K562 (cell line): ENCODE measurements at regions not wholly inside any gene's neighbourhood (a gene's known extent, or its start where the extent isn't known, plus 50 kb on each side); places are given as distances from the start of the nearest gene placed in this dataset.

Experiments used
- ATAC-seq: fragments of 200-7000 bp; cut with Tn5 transposase; 3 replicates; pipeline ENCODE4 v1.9.1; 2020; ENCODE audit warnings: moderate library complexity
- BruUV-seq: library from RNA; stranded (reverse); fragments of 400-500 nt; replicated peaks from 2 replicates; lab custom pipeline; 2021; lab: Mats Ljungman, UMichigan
- CTCF ChIA-PET: fragments of 300-600 bp; formaldehyde crosslinking; extraction: SDS; loops from one replicate; lab custom pipeline; 2021; ENCODE audit warnings: low intra/inter-chr PET ratio; lab: Yijun Ruan, JAX
- POLR2A ChIA-PET: fragments of 300-600, 350-650 bp; sonication (Branson Sonifier 250); formaldehyde crosslinking; extraction: SDS; loops from one replicate; lab custom pipeline; 2021; ENCODE audit warnings: antibody characterized with exemption, inconsistent platforms; lab: Yijun Ruan, JAX
- DNase-seq, 4 experiments: peaks; one replicate each; pipeline versions ENCODE4 v3.0.0 to v3.0.0-alpha.2; 2011 to 2018; ENCODE audit warnings: low spot score in 3 of 4, mixed read lengths in 3 of 4; ENCODE audit errors: extremely low read depth in 1 of 4
- FAIRE-seq: peaks from 2 replicates; lab custom pipeline; 2011; peaks lifted over from hg19 to GRCh38; lab: Jason Lieb, UNC
- H2AFZ ChIP-seq: 2 replicates; pipeline ENCODE4 v1.6.0; 2011; ENCODE audit warnings: low read depth, low read length, control low read depth, inconsistent platforms
- H3K27ac ChIP-seq: fragments of 200-600 bp; 3 replicates; pipeline ENCODE4 v1.8.0; 2011; ENCODE audit warnings: low read depth, mild to moderate bottlenecking, control low read depth, inconsistent platforms, low read length, moderate library complexity, mixed read lengths; ENCODE audit errors: extremely low read depth
- H3K27me3 ChIP-seq, 2 experiments: fragments of 300-600 bp in 1 of 2; 2 replicates in 1 of 2; 3 replicates in 1 of 2; pipeline versions ENCODE4 v1.6.0 to v1.8.0; 2011; ENCODE audit warnings: inconsistent platforms in 2 of 2, low read length in 2 of 2, mild to moderate bottlenecking in 1 of 2, mixed read lengths in 1 of 2, moderate library complexity in 1 of 2; ENCODE audit not compliant: control insufficient read depth in 2 of 2, insufficient read depth in 2 of 2
- H3K36me3 ChIP-seq: fragments of 300-600 bp; 3 replicates; pipeline ENCODE4 v1.8.0; 2011; ENCODE audit warnings: mild to moderate bottlenecking, low read length, inconsistent platforms; ENCODE audit not compliant: control insufficient read depth, insufficient read depth
- H3K4me1 ChIP-seq, 2 experiments: fragments of 200-600 bp in 1 of 2; replicated peaks in 1 of 2; 2 replicates in 1 of 2; 3 replicates in 1 of 2; pipeline versions ENCODE4 v1.5.1 to v1.8.0; 2011; ENCODE audit warnings: inconsistent platforms in 2 of 2, low read length in 2 of 2, mild to moderate bottlenecking in 1 of 2, mixed read lengths in 1 of 2, moderate library complexity in 1 of 2; ENCODE audit not compliant: control insufficient read depth in 2 of 2, insufficient read depth in 2 of 2
- H3K4me2 ChIP-seq: 2 replicates; pipeline ENCODE4 v1.6.1; 2011; ENCODE audit warnings: low read length, control low read depth, inconsistent platforms, mixed read lengths; ENCODE audit not compliant: insufficient read depth
- H3K4me3 ChIP-seq: fragments of 200-600 bp; sonication (generic), shearing (Covaris generic); 2 replicates; pipeline ENCODE4 v1.5.1; 2016; ENCODE audit warnings: control low read depth, inconsistent platforms
- H3K79me2 ChIP-seq: fragments of 200-600 bp; 3 replicates; pipeline ENCODE4 v1.8.0; 2011; ENCODE audit warnings: low read length, inconsistent platforms; ENCODE audit not compliant: control insufficient read depth, insufficient read depth
- H3K9ac ChIP-seq, 2 experiments: 2 replicates each; pipeline versions ENCODE4 v1.6.0 to v1.6.1; 2011; ENCODE audit warnings: low read depth in 2 of 2, low read length in 2 of 2, control low read depth in 1 of 2, inconsistent platforms in 1 of 2, mild to moderate bottlenecking in 1 of 2, mixed read lengths in 1 of 2; ENCODE audit not compliant: insufficient read depth in 1 of 2
- H3K9me1 ChIP-seq: one replicate; pipeline ENCODE4 v1.6.0; 2011; ENCODE audit warnings: inconsistent platforms, mild to moderate bottlenecking, low read length, moderate library complexity; ENCODE audit not compliant: control insufficient read depth, insufficient read depth
- H3K9me3 ChIP-seq: replicated peaks from 2 replicates; pipeline ENCODE4 v1.5.1; 2011; ENCODE audit warnings: low read depth, low read length, inconsistent platforms; ENCODE audit not compliant: control insufficient read depth, insufficient read depth
- H4K20me1 ChIP-seq: replicated peaks from 2 replicates; pipeline ENCODE4 v1.6.1; 2011; ENCODE audit warnings: low read length, inconsistent platforms, mixed read lengths; ENCODE audit not compliant: control insufficient read depth, insufficient read depth
- CHD7 ChIP-seq: fragments of 200-600 bp; sonication (generic); IDR thresholded peaks from one replicate; pipeline ENCODE4 v1.6.1; 2012; ENCODE audit warnings: mild to moderate bottlenecking, low read depth, low read length, inconsistent platforms
- E2F1 ChIP-seq: sonication (generic); formaldehyde crosslinking; IDR thresholded peaks from 2 replicates; pipeline ENCODE4 v1.8.1; 2023; ENCODE audit warnings: mild to moderate bottlenecking, missing genetic modification reagents, moderate library complexity
- GATAD2B ChIP-seq: fragments of 450-650 bp; IDR thresholded peaks from 2 replicates; pipeline ENCODE4 v1.6.1; 2017; ENCODE audit warnings: mild to moderate bottlenecking, borderline replicate concordance
- LCOR ChIP-seq: sonication (generic); formaldehyde crosslinking; IDR thresholded peaks from 2 replicates; pipeline ENCODE4 v1.8.0; 2022; ENCODE audit warnings: mild to moderate bottlenecking, missing genetic modification reagents
- NR3C1 ChIP-seq: sonication (generic); formaldehyde crosslinking; IDR thresholded peaks from 2 replicates; pipeline ENCODE4 v1.8.1; 2022; ENCODE audit warnings: missing genetic modification reagents
- RFX1 ChIP-seq: fragments of 450-650 bp; IDR thresholded peaks from 2 replicates; pipeline ENCODE4 v1.6.1; 2016; ENCODE audit warnings: mild to moderate bottlenecking, moderate library complexity
- SRSF1 ChIP-seq: fragments of 200-400 bp; formaldehyde crosslinking; IDR thresholded peaks from 2 replicates; pipeline ENCODE4 v1.6.1; 2017; ENCODE audit warnings: mild to moderate bottlenecking, low read depth, low read length, moderate library complexity
- TBP ChIP-seq: optimal IDR thresholded peaks from 2 replicates; pipeline ENCODE3; 2011; ENCODE audit warnings: low read depth, low read length, improper control_type of control experiment
- ZBTB9 ChIP-seq: fragments of 450-650 bp; formaldehyde crosslinking; IDR thresholded peaks from 2 replicates; pipeline ENCODE4 v1.4.0; 2020; ENCODE audit warnings: mild to moderate bottlenecking, moderate library complexity
- in situ Hi-C: fragments of 300-500 bp; cut with MboI; formaldehyde crosslinking; loops from 4 replicates; pipeline ENCODE4 v1.15.0; 2018; ENCODE audit warnings: inconsistent platforms, mixed read lengths
- intact Hi-C: fragments of 100-400 bp; cut with micrococcal nuclease; formaldehyde crosslinking; loops from 2 replicates; pipeline ENCODE4 v1.14.2; 2022

GRCh38 chr2:193076995-193077394 is 882.3 kb upstream of the TMEFF2 start:
- intact Hi-C loops, result no loop called here
- no peaks in the 10 kb centered on the region for H3K79me2 ChIP-seq
- H3K27ac ChIP-seq, result no peak overlapping the region
- H3K4me2 ChIP-seq, result no peak overlapping the region
- FAIRE-seq, result no peak
- no peaks in the 10 kb centered on the region for H3K9me3 ChIP-seq
- POLR2A ChIA-PET, result no interaction called here
- ATAC-seq, result no peak
- no peaks in the 10 kb centered on the region for H4K20me1 ChIP-seq
- in situ Hi-C loops, result no loop called here
- no peak overlapping the region for H3K9ac ChIP-seq
- H2AFZ ChIP-seq, result no peak overlapping the region
- BruUV-seq, result no TSS peak
- no peaks in the 10 kb centered on the region for H3K4me1 ChIP-seq
- no peak overlapping the region for H3K4me3 ChIP-seq
- CTCF ChIA-PET, result no interaction called here
- H3K9me1 ChIP-seq, result no peaks in the 10 kb centered on the region
- H3K36me3 ChIP-seq, result no peaks in the 10 kb centered on the region
- no peaks in the 10 kb centered on the region for H3K27me3 ChIP-seq
- no peak for DNase-seq
- TF ChIP-seq NR3C1 (no peak), TBP (no peak), LCOR (CRISPR knock-in tag) (no peak), GATAD2B (no peak), RFX1 (no peak), CHD7 (no peak), ZBTB9 (CRISPR knock-in tag) (no peak), E2F1 (no peak), SRSF1 (no peak)
